ENCODE measurements at regions not wholly inside any gene's neighbourhood (a gene's known extent, or its start where the extent isn't known, plus 50 kb on each side); places are given as distances from the start of the nearest gene placed in this dataset.

DNA sequence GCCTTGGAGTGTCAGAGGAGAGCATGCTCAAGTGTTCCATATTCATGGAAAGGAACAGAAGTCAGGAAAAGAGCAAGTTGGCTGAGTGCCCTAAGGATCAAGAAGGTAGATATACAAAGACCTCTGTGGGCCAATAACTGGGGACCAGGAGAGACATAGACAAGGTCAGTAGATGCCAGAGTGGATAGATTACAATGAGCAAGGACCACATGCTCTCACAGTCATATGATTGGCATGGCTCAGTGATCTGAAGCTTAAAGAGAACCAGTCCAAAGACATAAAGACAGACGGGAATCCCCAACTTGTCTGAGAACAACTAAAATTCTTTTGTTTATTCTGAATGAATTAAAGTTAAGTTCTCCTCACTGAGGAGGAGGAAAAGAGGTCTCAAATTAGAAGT is 289.7 kb downstream of the HS3ST1 start:
- Histone ChIP-seq H3K9me3 (ENCODE audit: insufficient read depth, low read depth) (no peaks in the 10 kb centered on the region), H3K4me2 (no peak overlapping the region), H3K27ac (no peak overlapping the region), H3K27me3 (ENCODE audit: insufficient read depth, low read depth) (no peaks in the 10 kb centered on the region), H4K20me1 (ENCODE audit: insufficient read depth) (no peaks in the 10 kb centered on the region), H3K36me3 (ENCODE audit: low read depth) (no peaks in the 10 kb centered on the region), H3K4me3 (no peak overlapping the region), H3K79me2 (ENCODE audit: low read depth) (no peaks in the 10 kb centered on the region), H3F3A (ENCODE audit: insufficient read depth, low read depth) (no peaks in the 10 kb centered on the region), H3K9me2 (ENCODE audit: insufficient read depth) (no peaks in the 10 kb centered on the region), H2AFZ (no peak overlapping the region), H3K4me1 (replicated peaks; ENCODE audit: insufficient read depth) (no peaks in the 10 kb centered on the region)
- DNase-seq = no peak
- intact Hi-C loops (cut with micrococcal nuclease; ENCODE audit: unreplicated experiment) = no loop called here
- ChIA-PET POLR2A (ENCODE audit: unreplicated experiment) (no interaction called here), CTCF (no interaction called here)
- BruUV-seq (replicated peaks) = no TSS peak
- TF ChIP-seq EZH2 (IDR thresholded peaks at IDR 0.05; ENCODE audit: low read depth) = no peak
- TF ChIP-seq, protein P1, sequence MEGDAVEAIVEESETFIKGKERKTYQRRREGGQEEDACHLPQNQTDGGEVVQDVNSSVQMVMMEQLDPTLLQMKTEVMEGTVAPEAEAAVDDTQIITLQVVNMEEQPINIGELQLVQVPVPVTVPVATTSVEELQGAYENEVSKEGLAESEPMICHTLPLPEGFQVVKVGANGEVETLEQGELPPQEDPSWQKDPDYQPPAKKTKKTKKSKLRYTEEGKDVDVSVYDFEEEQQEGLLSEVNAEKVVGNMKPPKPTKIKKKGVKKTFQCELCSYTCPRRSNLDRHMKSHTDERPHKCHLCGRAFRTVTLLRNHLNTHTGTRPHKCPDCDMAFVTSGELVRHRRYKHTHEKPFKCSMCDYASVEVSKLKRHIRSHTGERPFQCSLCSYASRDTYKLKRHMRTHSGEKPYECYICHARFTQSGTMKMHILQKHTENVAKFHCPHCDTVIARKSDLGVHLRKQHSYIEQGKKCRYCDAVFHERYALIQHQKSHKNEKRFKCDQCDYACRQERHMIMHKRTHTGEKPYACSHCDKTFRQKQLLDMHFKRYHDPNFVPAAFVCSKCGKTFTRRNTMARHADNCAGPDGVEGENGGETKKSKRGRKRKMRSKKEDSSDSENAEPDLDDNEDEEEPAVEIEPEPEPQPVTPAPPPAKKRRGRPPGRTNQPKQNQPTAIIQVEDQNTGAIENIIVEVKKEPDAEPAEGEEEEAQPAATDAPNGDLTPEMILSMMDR (conservative IDR thresholded peaks at IDR 0.05) = no peak

DNA sequence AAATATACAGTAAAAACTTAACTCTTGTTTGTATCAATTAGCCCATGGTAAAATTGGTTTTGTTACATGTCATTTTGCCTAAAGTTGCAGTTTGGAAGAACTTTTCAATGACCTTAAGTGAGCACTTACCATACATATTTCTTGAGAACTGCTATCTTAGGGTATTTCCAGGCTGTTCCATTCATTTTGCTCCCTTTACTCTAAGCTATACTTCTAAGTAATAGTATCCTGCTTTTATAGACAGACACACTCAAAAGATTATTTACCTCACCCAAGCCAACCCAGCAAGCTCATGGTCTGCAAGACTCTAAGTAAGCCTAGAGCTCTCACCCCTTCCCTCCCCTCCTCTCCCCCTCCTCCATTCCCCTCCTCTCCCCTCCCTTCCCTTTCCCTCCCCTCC is 294.0 kb downstream of the HS3ST1 start:
- H4K20me1 ChIP-seq (ENCODE audit: insufficient read depth) = no peaks in the 10 kb centered on the region
- no peaks in the 10 kb centered on the region for H3F3A ChIP-seq (ENCODE audit: insufficient read depth, low read depth)
- TF ChIP-seq, protein P1 (conservative IDR thresholded peaks at IDR 0.05) = no peak
- no peak for TF ChIP-seq EZH2 (IDR thresholded peaks at IDR 0.05; ENCODE audit: low read depth)
- no peaks in the 10 kb centered on the region for H3K9me2 ChIP-seq (ENCODE audit: insufficient read depth)
- no peaks in the 10 kb centered on the region for H3K27me3 ChIP-seq (ENCODE audit: insufficient read depth, low read depth)
- ChIA-PET POLR2A (ENCODE audit: unreplicated experiment) (no interaction called here), CTCF (no interaction called here)
- intact Hi-C loops (cut with micrococcal nuclease; ENCODE audit: unreplicated experiment) = no loop called here
- no peaks in the 10 kb centered on the region for H3K4me1 ChIP-seq (replicated peaks; ENCODE audit: insufficient read depth)
- BruUV-seq (replicated peaks) = no TSS peak
- no peaks in the 10 kb centered on the region for H3K79me2 ChIP-seq (ENCODE audit: low read depth)
- H3K36me3 ChIP-seq (ENCODE audit: low read depth) = no peaks in the 10 kb centered on the region
- no peak for DNase-seq
- H2AFZ ChIP-seq = no peak overlapping the region
- H3K4me3 ChIP-seq = no peak overlapping the region
- H3K4me2 ChIP-seq = no peak overlapping the region
- H3K27ac ChIP-seq = no peak overlapping the region
- H3K9me3 ChIP-seq (ENCODE audit: insufficient read depth, low read depth) = no peaks in the 10 kb centered on the region

DNA sequence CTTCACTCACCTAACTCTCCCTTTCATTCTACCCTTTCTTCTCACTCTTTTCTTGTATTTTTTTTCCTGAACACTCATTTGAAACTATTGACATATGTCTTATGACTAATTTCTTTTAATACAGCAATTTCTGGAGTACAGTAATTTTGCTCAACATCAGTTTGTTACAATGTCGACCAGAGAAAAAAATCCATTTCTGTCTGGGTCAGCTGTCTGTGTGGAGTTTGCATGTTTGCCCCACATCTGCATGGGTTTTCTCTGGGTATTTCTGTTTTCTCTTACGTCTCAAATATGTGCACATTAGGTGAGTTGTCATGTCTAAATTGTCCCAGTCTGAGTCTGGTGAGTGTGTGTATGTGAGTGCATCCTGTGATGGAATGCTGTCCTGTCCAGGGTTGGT is 294.8 kb downstream of the HS3ST1 start:
- H4K20me1 ChIP-seq (ENCODE audit: insufficient read depth) = no peaks in the 10 kb centered on the region
- TF ChIP-seq, protein P1 (conservative IDR thresholded peaks at IDR 0.05) = no peak
- TF ChIP-seq EZH2 (IDR thresholded peaks at IDR 0.05; ENCODE audit: low read depth) = no peak
- H3K36me3 ChIP-seq (ENCODE audit: low read depth) = no peaks in the 10 kb centered on the region
- H3K4me1 ChIP-seq (replicated peaks; ENCODE audit: insufficient read depth) = no peaks in the 10 kb centered on the region
- no peak overlapping the region for H2AFZ ChIP-seq
- no peaks in the 10 kb centered on the region for H3F3A ChIP-seq (ENCODE audit: insufficient read depth, low read depth)
- H3K27me3 ChIP-seq (ENCODE audit: insufficient read depth, low read depth) = no peaks in the 10 kb centered on the region
- DNase-seq = no peak
- intact Hi-C loops (cut with micrococcal nuclease; ENCODE audit: unreplicated experiment) = no loop called here
- no peak overlapping the region for H3K4me2 ChIP-seq
- BruUV-seq (replicated peaks) = no TSS peak
- no peaks in the 10 kb centered on the region for H3K79me2 ChIP-seq (ENCODE audit: low read depth)
- no peak overlapping the region for H3K4me3 ChIP-seq
- H3K9me2 ChIP-seq (ENCODE audit: insufficient read depth) = no peaks in the 10 kb centered on the region
- no peaks in the 10 kb centered on the region for H3K9me3 ChIP-seq (ENCODE audit: insufficient read depth, low read depth)
- ChIA-PET POLR2A (ENCODE audit: unreplicated experiment) (no interaction called here), CTCF (no interaction called here)
- no peak overlapping the region for H3K27ac ChIP-seq
